ENCODE measurements at regions not wholly inside any gene's neighbourhood (a gene's known extent, or its start where the extent isn't known, plus 50 kb on each side); places are given as distances from the start of the nearest gene placed in this dataset.

- no peak for TF ChIP-seq CTCF (IDR thresholded peaks at IDR 0.05; ENCODE audit: insufficient read depth, low read depth, low read length)
- H3K4me3 ChIP-seq (ENCODE audit: low read depth, low read length): no peak overlapping the region
- no peak for DNase-seq (ENCODE audit: low read depth)
Observed at GRCh38 chr4:8672486-8672885, 79.9 kb downstream of the CPZ start.

GRCh38 chr4:8671712-8672290, 79.2 kb downstream of the CPZ start:
- H3K4me3 ChIP-seq (ENCODE audit: low read depth, low read length): no peak overlapping the region
- TF ChIP-seq CTCF (IDR thresholded peaks at IDR 0.05; ENCODE audit: insufficient read depth, low read depth, low read length): no peak
- no peak for DNase-seq (ENCODE audit: low read depth)
